ENCODE measurements at regions not wholly inside any gene's neighbourhood (a gene's known extent, or its start where the extent isn't known, plus 50 kb on each side); places are given as distances from the start of the nearest gene placed in this dataset.

DNA sequence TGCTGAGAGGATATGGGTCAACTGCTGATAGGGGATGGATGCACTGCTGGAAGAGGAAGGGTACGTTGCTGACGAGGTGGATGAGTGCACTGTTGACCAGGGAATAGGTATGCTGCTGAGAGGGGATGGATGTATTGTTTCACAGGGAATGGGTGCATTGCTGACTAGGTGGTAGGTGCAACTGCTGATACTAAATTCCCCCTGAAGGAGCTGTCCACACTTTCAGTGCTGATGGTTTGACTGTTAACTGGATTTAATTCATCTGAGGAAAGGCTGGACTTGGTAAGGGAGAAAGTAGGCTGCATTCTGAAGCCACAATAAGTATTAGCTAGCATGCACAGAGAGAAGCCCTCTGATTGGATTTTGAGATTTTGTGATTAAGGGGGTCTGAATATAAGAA is 1196.8 kb upstream of the PHF14 start (continued):
- TF ChIP-seq, protein P1, sequence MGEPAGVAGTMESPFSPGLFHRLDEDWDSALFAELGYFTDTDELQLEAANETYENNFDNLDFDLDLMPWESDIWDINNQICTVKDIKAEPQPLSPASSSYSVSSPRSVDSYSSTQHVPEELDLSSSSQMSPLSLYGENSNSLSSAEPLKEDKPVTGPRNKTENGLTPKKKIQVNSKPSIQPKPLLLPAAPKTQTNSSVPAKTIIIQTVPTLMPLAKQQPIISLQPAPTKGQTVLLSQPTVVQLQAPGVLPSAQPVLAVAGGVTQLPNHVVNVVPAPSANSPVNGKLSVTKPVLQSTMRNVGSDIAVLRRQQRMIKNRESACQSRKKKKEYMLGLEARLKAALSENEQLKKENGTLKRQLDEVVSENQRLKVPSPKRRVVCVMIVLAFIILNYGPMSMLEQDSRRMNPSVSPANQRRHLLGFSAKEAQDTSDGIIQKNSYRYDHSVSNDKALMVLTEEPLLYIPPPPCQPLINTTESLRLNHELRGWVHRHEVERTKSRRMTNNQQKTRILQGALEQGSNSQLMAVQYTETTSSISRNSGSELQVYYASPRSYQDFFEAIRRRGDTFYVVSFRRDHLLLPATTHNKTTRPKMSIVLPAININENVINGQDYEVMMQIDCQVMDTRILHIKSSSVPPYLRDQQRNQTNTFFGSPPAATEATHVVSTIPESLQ (CRISPR knock-in tag; IDR thresholded peaks at IDR 0.05), result no peak
- TF ChIP-seq, protein P2, sequence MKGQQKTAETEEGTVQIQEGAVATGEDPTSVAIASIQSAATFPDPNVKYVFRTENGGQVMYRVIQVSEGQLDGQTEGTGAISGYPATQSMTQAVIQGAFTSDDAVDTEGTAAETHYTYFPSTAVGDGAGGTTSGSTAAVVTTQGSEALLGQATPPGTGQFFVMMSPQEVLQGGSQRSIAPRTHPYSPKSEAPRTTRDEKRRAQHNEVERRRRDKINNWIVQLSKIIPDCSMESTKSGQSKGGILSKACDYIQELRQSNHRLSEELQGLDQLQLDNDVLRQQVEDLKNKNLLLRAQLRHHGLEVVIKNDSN (CRISPR knock-in tag; IDR thresholded peaks at IDR 0.05), result no peak
- TF ChIP-seq SMAD3 (CRISPR knock-in tag; IDR thresholded peaks at IDR 0.05; ENCODE audit: borderline replicate concordance), result no peak

DNA sequence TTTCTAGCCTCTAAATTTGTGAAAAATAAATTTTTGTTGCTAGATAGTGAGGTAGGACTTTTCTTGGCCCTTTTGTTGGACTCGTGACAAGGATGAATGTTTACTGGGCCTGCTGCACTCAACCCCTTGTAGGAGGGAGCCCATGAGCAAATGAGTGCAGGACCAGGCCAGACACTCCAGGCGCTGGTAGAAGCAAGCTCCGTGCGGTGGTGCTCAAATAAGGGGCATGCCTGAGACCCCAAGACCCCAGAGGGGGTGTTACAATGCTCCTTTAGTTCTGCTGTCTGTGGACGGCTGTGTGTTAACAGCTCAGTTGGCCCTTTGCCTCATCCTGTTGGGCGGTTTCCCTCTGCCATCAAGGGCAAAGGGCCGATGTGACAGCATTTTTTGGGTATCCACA is 1195.3 kb upstream of the PHF14 start:
- Mint-ChIP-seq H3K9me3 (peaks cover 3% of the 10 kb centered on the region; the same call in 1 of the 2 replicates), H3K4me1 (no peaks in the 10 kb centered on the region), H3K36me3 (no peaks in the 10 kb centered on the region), H3K27me3 (ENCODE audit: low read depth) (no peaks in the 10 kb centered on the region), H3K4me3 (no peak overlapping the region), H3K27ac (no peak overlapping the region)
- no peak for ATAC-seq
- ChIA-PET POLR2A (no interaction called here), CTCF (no interaction called here)
- no peak for DNase-seq (ENCODE audit: low spot score)
- TF ChIP-seq ZNF396 (CRISPR knock-in tag; IDR thresholded peaks at IDR 0.05; ENCODE audit: borderline replicate concordance), result no peak

DNA sequence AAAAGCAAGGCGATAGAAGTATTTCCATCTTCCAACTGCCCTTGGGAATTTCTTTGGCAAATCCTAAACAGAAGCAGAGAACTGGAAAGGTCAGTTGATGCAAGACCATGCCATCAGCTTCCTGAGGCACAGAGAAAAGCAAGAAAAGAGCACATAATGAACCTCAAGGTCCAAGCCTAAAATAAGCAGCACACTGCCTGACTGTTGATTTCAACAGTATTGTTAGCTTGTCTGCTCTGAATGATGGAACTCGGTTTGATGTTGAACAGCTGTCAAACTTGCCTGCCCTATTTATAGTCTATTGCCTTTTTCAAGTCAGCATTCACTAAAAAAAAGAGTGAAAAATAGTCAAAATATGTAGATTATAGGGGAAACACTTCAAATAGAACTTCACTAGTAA is 1192.0 kb upstream of the PHF14 start:
- H3K9me3 Mint-ChIP-seq, result no peaks in the 10 kb centered on the region; the same call in 1 of the 2 replicates
- H3K27ac Mint-ChIP-seq, result no peak overlapping the region
- no peak overlapping the region for H3K4me3 Mint-ChIP-seq
- no peaks in the 10 kb centered on the region for H3K36me3 Mint-ChIP-seq
- POLR2A ChIA-PET, result no interaction called here
- H3K27me3 Mint-ChIP-seq (ENCODE audit: low read depth), result no peaks in the 10 kb centered on the region
- no peaks in the 10 kb centered on the region for H3K4me1 Mint-ChIP-seq
- TF ChIP-seq CBFB (CRISPR knock-in tag; IDR thresholded peaks at IDR 0.05; ENCODE audit: low read depth), result no peak
- TF ChIP-seq NFATC4 (CRISPR knock-in tag; IDR thresholded peaks at IDR 0.05), result no peak
- TF ChIP-seq ATF1 (CRISPR knock-in tag; IDR thresholded peaks at IDR 0.05), result no peak
- no peak for TF ChIP-seq ESRRA (CRISPR knock-in tag; IDR thresholded peaks at IDR 0.05; ENCODE audit: borderline replicate concordance)
- TF ChIP-seq OVOL2 (CRISPR knock-in tag; IDR thresholded peaks at IDR 0.05; ENCODE audit: borderline replicate concordance), result no peak
- no peak for TF ChIP-seq ZNF671 (CRISPR knock-in tag; IDR thresholded peaks at IDR 0.05)
- DNase-seq (ENCODE audit: low spot score) (no peak), ATAC-seq (no peak)
- CTCF ChIA-PET, result no interaction called here

DNA sequence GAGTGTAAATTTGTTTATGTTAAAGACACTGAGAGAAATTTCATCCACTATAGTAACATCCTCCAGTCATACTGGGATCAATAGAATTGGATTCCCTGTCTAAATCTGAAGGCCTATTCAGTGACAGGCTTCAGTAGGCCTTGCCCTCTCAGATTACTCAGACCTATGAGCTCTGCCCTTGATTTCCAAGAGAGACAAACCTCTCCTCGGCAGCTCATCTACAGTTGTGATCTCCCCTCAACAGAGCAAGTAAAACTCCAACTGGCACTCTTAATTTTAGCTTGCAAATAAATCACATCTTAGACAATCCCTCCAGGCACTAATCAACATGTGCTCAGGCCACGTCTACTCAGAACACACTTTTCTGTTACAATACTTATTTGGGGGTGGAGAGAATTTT is 1191.4 kb upstream of the PHF14 start:
- H3K36me3 Mint-ChIP-seq, result no peaks in the 10 kb centered on the region
- H3K27me3 Mint-ChIP-seq (ENCODE audit: low read depth), result no peaks in the 10 kb centered on the region
- DNase-seq (ENCODE audit: low spot score), result no peak
- no peaks in the 10 kb centered on the region for H3K4me1 Mint-ChIP-seq
- ChIA-PET CTCF (no interaction called here), POLR2A (no interaction called here)
- no peak overlapping the region for H3K27ac Mint-ChIP-seq
- H3K9me3 Mint-ChIP-seq, result no peaks in the 10 kb centered on the region
- H3K4me3 Mint-ChIP-seq, result no peak overlapping the region
- ATAC-seq, result no peak
- no peak for TF ChIP-seq RORB (CRISPR knock-in tag; IDR thresholded peaks at IDR 0.05)
- TF ChIP-seq ESRRA (CRISPR knock-in tag; IDR thresholded peaks at IDR 0.05; ENCODE audit: borderline replicate concordance), result no peak
- no peak for TF ChIP-seq JUN (CRISPR knock-in tag; IDR thresholded peaks at IDR 0.05)
- TF ChIP-seq TP53 (CRISPR knock-in tag; IDR thresholded peaks at IDR 0.05), result no peak
- no peak for TF ChIP-seq ZBTB21 (CRISPR knock-in tag; IDR thresholded peaks at IDR 0.05; ENCODE audit: borderline replicate concordance)
- TF ChIP-seq MXD4 (CRISPR knock-in tag; IDR thresholded peaks at IDR 0.05; ENCODE audit: borderline replicate concordance), result no peak
- TF ChIP-seq EMX1 (CRISPR knock-in tag; IDR thresholded peaks at IDR 0.05), result no peak
- TF ChIP-seq CREB1 (CRISPR knock-in tag; IDR thresholded peaks at IDR 0.05), result no peak
- TF ChIP-seq, protein P3, sequence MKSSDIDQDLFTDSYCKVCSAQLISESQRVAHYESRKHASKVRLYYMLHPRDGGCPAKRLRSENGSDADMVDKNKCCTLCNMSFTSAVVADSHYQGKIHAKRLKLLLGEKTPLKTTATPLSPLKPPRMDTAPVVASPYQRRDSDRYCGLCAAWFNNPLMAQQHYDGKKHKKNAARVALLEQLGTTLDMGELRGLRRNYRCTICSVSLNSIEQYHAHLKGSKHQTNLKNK (CRISPR knock-in tag; IDR thresholded peaks at IDR 0.05), result no peak
- no peak for TF ChIP-seq MYBL2 (CRISPR knock-in tag; IDR thresholded peaks at IDR 0.05)
- TF ChIP-seq, protein P1 (CRISPR knock-in tag; IDR thresholded peaks at IDR 0.05), result no peak
- TF ChIP-seq, protein P4, sequence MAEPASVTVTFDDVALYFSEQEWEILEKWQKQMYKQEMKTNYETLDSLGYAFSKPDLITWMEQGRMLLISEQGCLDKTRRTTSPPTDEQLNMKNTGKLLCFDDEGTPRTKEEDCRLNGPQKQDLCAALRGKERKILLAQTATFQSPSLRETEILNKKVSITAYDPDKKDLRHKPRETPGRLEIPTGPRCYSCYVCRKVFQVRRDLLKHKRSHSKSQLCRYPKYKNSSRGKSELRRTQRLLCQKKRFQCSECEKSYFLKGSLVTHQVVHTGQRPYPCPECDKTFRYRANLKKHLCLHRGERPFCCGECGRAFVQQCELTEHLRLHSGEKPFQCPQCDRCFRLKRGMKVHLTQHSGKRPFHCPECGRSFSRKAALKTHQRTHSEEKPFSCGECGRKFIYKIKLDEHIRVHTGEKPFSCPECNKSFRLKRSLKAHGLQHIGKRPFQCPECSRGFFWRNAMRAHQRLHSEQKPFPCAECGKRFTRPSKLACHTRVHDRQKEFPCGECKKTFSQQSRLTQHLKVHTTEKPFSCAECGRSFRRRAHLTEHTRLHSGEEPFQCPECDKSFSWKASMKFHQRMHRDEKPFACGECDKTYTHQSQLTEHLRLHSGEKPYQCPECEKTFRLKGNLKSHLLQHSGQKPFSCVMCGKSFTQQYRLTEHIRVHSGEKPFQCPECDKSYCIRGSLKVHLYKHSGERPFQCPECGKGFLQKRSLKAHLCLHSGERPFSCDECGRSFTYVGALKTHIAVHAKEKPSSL (CRISPR knock-in tag; conservative IDR thresholded peaks at IDR 0.05), result no peak
- no peak for TF ChIP-seq JAZF1 (CRISPR knock-in tag; IDR thresholded peaks at IDR 0.05)
- TF ChIP-seq, protein P5, sequence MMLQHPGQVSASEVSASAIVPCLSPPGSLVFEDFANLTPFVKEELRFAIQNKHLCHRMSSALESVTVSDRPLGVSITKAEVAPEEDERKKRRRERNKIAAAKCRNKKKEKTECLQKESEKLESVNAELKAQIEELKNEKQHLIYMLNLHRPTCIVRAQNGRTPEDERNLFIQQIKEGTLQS (CRISPR knock-in tag; conservative IDR thresholded peaks at IDR 0.05), result no peak
- TF ChIP-seq FOXJ3 (CRISPR knock-in tag; IDR thresholded peaks at IDR 0.05; ENCODE audit: borderline replicate concordance), result no peak
- TF ChIP-seq ZNF263 (CRISPR knock-in tag; IDR thresholded peaks at IDR 0.05; ENCODE audit: low read depth), result no peak

Measured in WTC11 (cell line).